Suppressor macrophage treated with lipopolysaccharide for 1 hour (primary cell): ENCODE measurements at regions not wholly inside any gene's neighbourhood (a gene's known extent, or its start where the extent isn't known, plus 50 kb on each side); places are given as distances from the start of the nearest gene placed in this dataset.

Experiments
- DNase-seq, 3 donors: peaks; one replicate each; pipeline ENCODE4 v3.0.0-alpha.2; 2020 to 2022

DNA sequence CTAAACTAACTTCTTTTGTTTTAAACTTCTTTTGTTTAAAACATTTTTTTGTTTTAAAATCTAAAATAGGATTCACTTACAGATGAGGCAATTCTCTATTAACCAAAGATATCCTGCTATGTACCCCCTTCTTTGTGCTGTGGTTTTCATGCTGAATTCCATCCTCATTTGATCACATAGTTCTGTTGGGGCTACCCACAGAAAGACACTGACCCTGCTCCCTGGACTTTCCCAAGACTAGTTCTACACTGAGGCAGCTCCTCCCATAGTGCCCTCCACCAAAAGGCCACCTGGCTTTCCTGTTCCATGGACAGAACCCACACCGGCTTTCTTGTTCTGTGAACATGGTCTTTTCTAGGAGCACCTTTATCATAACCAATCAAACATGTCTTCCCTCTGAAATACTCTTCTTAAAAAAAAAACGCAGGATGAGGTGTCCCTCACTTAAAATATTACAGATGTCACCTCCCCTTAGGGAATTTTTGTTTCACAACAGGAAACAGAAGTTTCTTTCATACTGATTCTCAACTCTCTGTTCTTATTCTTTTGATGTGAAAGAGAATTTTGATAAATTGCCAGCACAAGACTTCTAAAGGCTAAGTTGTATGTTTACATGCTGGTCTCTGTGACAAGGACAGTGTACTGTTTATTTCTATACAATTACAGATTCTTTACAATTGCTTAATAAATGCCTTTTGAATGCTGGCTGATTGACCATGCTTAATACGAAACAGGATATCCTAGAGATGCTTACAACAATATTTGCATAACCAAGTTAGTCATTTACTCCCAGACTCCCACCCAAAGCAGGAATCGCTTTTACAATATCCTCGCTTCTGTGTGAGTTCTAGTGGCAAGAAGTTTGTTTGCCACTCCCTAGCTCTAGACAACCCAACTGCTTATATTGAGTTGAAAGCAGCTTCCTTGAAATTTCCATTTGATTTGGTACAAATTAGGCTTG is 300.4 kb downstream of the DTWD2 start:
- DNase-seq = no peak

- DNase-seq = no peak
These were observed 301.2 kb downstream of the DTWD2 start for GRCh38 chr5:118687100-118687499.

DNA sequence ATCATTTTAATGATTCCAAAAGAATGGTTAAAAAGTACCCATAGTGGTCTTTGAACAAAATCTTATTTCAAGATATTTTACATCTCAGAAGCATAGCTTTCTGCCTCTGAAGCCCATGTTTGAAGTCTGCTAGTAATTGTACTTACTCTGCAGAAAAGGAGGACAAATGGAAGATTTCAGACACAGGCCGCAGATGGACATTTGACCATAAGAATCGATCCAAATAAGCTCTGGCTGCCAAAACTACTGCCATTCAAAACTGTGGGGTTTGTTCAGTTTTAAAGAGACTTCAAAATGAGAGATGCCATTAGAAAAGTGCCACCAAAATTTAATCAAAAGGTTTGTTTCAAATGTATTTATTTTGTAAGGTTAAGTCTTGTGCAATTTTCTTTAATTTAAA is 306.7 kb downstream of the DTWD2 start:
- no peak for DNase-seq

DNA sequence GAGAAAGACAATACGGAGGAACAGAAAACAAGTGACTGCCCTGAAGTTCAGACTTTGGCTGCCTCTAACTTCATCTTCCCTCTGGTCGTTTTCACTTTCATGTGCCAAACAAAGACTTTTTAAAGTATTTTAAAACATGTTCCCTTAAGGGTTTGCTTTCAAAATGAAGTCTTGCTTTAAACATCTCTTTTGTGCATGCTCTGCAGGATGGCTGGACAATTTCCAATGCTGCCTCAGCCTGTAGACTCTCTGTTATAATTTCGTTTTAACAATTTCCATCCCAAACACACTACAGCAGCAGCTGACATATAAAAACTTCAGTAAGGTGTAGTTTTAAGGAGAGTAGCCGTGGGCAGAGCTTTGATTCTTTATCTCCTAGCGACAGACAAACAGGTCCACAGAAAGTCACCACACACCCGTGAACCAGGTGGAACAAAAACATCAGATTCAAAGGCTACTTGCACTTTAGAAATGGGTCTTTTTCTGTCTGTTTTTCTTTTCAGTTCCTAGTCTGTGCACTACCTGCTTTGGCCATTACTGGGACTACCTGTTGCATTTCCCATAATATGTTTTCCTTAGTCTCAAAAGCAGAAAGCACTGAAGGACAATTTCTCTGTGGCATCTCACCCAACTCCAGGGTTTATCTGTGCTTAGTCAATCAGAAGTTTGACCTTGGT is 308.9 kb downstream of the DTWD2 start:
- no peak for DNase-seq

DNA sequence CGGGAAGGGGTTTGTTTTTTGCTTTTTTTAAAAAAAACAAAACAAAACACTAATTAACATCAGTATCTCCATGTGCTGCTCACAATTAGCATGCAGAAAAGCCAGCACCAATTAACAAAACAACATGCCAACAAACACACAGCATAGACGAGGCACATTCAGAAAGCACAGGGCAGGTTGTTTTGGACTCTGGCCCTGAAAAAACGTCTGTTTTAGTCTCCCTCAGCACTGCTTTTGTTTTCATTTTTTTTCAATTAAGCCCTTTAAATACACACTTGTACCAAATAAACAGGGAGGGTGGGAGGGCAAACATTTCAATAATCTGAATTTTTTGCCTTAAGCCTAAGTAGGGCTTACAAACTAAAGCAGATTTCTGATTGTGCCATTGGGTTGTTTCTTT is 309.6 kb downstream of the DTWD2 start:
- DNase-seq = no peak

GRCh38 chr5:118675247-118675646 is 313.1 kb downstream of the DTWD2 start:
- no peak for DNase-seq

GRCh38 chr5:118657576-118657975 is 330.8 kb downstream of the DTWD2 start:
- DNase-seq = no peak

- no peak for DNase-seq
These were observed 334.5 kb downstream of the DTWD2 start for GRCh38 chr5:118653872-118654271.

DNA sequence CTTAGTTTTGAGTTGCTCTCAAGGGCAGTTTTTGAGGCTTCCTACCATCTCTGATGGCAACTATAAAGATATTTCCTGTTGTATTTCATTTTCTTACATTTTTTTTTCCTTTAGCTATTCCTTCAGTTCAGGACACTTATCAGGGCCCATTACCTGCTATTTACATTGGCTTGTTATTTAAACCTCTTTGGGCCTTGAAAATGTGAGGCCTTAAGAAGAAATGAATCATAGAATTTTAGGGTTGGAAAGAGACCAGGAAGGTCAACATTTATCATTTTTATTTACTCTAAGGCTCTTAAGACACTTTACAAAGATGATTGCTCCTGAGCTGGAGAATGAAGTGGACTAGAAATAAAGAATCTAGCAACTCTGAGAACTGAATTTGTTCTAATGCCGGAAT is 335.2 kb downstream of the DTWD2 start:
- no peak for DNase-seq

DNA sequence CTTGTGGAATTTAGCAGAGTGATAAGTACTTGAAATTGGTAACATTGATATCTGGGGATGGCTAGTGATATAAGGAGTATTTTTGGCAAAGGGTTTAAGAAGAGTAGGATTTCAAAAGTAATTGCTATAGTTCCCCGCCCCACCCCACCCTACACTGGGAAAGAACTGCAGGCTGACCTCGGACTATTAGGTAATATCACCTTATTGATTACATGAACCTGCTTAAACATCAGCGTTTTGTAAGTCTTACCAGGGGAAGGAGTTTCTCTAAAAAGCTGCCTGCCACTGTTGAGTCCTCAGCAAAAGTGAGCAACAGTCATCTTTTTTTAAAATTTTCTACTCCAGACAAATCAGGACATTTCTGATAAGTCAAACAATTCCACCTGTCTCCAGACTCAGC is 337.3 kb downstream of the DTWD2 start:
- no peak for DNase-seq

DNA sequence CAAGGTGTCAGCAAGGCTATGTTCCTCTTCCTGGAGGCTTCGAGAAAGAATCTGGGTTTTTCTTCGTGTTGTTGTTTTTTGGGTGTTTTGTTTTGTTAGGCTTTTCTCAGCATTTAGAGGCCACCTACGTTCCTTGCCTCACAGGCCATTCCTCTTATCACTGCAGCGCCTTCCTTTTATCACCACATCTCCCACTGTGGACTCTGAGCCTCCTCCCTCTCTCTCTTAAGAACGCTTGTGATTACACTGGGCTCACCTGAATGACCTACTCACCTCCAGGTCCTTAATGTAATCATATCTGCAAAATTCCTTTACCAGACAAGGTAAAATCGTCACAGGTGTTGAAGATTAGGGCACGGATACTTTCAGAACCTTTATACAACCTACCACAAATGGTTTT is 340.8 kb downstream of the DTWD2 start:
- no peak for DNase-seq

- DNase-seq = no peak
These were observed 341.4 kb downstream of the DTWD2 start for GRCh38 chr5:118646917-118647316.

DNA sequence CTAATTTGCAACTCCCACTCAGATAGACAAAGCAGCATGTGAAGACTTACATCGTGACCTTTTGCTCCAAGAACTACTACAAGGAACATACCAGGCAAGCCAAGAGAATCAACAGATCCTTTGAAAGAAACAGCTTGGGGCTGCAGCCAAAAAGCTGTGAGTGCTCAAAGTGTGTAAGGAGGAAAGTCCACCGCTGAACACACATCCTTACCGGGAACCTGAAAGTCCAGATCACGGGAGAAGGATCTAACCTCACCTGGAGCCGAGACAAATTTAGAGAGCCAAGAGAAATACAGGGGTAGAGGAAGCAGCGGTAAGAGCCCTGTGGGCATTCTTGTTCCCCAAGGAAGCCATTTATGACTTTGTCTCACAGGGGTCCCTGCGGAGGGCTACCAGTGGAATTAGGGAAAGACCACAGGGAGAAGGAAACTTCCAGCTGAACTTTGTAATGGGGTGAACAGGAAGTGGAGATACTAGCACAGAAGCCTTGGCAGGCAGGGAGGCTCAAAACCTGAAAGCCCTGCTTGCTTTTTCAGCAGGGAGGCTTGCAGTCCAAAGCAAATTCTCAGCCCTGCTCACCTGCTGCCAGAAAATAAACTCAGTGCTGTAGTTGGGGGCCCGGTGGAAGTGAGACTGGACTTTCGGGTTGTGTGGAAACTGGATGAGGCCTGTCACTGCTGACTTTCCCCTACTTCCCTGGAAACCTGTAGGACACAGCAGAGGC is 350.2 kb downstream of the DTWD2 start:
- DNase-seq = no peak

DNA sequence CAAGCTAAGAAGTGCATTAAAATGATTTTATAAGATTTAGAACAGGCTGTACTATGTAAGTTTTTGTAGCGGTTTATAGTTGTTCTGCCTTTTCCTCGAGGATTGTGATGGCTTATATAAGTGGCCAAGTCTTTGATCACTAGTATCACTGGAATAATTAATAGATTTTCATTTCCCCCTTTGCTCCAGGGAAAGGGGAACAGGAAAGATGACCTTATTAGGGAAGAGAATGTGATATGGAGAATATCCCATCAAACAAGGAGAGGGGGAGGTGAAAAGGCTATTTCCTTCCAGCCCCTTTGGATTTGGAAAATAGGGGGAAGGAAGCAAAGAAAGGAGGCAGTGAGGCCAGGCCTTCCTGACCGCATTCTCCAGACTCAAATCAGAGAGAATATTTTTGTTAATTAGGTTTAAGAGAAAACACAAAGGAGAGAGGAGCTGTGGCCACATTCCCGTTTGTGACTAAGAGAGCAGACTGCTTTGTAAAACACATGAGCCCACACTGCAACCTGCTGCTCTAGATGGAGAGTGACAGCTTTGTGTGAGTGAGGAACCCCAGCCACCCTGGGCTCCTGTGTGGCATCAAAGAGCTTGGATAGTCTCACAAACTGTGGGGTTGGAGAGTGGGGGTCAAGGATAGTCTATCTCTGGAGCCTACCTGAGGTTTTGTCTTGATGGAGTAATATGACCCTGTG is 359.5 kb downstream of the DTWD2 start:
- DNase-seq = no peak

DNA sequence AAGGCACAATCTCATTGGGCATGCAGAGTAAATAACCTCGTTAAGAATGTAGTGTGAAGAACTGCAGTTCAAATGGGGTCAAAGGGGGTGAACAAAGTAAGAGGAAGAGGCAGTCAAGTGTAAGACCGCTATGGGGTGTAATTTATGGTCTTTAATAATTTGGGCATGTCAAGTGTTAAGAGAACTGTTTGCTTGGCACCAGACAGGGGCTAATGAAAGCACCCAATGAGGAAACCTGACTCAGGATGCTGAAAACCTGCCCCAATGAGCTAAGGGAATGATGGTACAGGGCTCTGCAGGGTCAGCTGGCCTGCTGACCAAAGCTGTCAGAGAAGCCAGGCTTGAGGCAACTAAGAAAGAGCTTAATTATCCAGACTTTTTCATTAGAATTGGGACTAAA is 368.1 kb downstream of the DTWD2 start:
- DNase-seq = no peak

DNA sequence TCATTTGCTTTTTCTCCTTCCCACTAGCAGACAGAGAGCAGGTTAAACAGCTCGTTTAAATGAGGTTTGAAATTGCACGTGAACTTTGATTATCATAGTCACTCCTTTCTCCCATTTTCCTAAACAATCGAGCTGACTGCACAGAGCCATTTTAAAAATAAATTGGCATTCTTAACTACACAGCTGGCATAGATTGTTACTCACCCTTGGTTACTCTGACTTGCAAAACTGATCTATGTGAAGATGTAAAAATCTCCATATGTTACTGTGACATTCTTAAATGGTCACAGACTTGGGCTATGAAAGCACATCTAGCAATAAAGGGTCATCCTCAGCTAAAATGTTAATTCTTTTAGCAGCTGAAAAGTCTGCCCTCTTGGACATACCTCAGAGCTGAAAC is 368.5 kb downstream of the DTWD2 start:
- DNase-seq = no peak

GRCh38 chr5:118616281-118616680 is 372.1 kb downstream of the DTWD2 start:
- DNase-seq = no peak

GRCh38 chr5:118614731-118615456 is 373.5 kb downstream of the DTWD2 start:
- DNase-seq = no peak

DNA sequence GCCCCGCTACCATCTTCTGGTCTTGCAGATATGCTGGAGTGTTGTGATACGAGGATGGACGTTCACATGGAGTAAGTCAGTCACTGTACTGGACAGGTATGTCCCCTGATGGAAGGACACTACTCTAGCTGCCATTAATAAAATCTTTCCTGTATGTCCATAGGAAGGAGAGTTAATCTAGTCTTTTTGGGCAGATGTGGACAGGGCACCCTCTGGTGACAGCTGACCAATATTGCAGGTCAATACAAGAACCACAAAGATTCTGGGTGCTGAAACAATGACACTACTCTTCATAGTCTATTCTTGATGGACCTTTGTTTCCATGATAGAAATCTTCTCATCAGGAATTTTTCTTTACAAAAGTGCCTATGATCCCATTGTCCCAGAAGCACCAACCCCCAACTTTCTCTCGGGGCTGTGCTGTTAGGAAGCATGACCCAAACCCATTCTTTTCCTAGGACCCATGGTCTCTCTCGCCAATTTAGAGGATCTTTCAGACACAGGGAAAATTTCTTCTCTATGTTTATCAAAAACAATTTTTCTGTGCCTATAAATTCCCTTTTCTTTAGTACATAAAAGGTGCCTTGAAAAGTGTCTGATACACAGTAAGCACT is 376.9 kb downstream of the DTWD2 start:
- peak; percentile 14 to 30 (median 22) for DNase-seq

GRCh38 chr5:118606940-118607339 is 381.4 kb downstream of the DTWD2 start:
- DNase-seq = no peak

GRCh38 chr5:118605761-118606160 is 382.6 kb downstream of the DTWD2 start:
- DNase-seq = no peak

GRCh38 chr5:118604106-118604505 is 384.2 kb downstream of the DTWD2 start:
- no peak for DNase-seq
